Mesendoderm (in vitro differentiated cells): ENCODE measurements at regions not wholly inside any gene's neighbourhood (a gene's known extent, or its start where the extent isn't known, plus 50 kb on each side); places are given as distances from the start of the nearest gene placed in this dataset.

Experiments used
- DNase-seq: peaks from one replicate; pipeline ENCODE4 v3.0.0; 2013
- H2AK5ac ChIP-seq: 2 replicates; pipeline ENCODE4 v1.6.1; 2013; ENCODE audit warnings: low read length, inconsistent platforms
- H2BK120ac ChIP-seq: 2 replicates; pipeline ENCODE4 v1.6.1; 2013; ENCODE audit warnings: low read depth, mild to moderate bottlenecking, low read length, moderate library complexity, mixed read lengths
- H2BK15ac ChIP-seq: replicated peaks from 2 replicates; pipeline ENCODE4 v1.6.1; 2013; ENCODE audit warnings: low read depth, mild to moderate bottlenecking, moderate library complexity
- H2BK5ac ChIP-seq: 2 replicates; pipeline ENCODE4 v1.6.1; 2013; ENCODE audit warnings: low read length, inconsistent platforms
- H3K18ac ChIP-seq: 2 replicates; pipeline ENCODE4 v1.6.1; 2013; ENCODE audit warnings: mild to moderate bottlenecking, low read length, mixed read lengths
- H3K23ac ChIP-seq: one replicate; pipeline ENCODE4 v1.6.1; 2013; ENCODE audit warnings: low read length
- H3K27ac ChIP-seq: 2 replicates; pipeline ENCODE4 v1.5.1; 2013; ENCODE audit warnings: low read depth, mild to moderate bottlenecking, inconsistent platforms, low read length, moderate library complexity
- H3K27me3 ChIP-seq: 2 replicates; pipeline ENCODE4 v1.6.1; 2013; ENCODE audit warnings: low read length, control low read depth, mild to moderate bottlenecking, inconsistent platforms; ENCODE audit not compliant: insufficient read depth, poor library complexity
- H3K36me3 ChIP-seq: 2 replicates; pipeline ENCODE4 v1.6.1; 2013; ENCODE audit warnings: low read length, inconsistent platforms; ENCODE audit not compliant: control insufficient read depth, insufficient read depth
- H3K4ac ChIP-seq: one replicate; pipeline ENCODE4 v1.6.1; 2013; ENCODE audit warnings: low read depth, mild to moderate bottlenecking, low read length, moderate library complexity
- H3K4me1 ChIP-seq: 2 replicates; pipeline ENCODE4 v1.6.1; 2013; ENCODE audit warnings: low read depth, low read length, inconsistent platforms; ENCODE audit not compliant: control insufficient read depth
- H3K4me2 ChIP-seq: 2 replicates; pipeline ENCODE4 v1.6.1; 2013; ENCODE audit warnings: low read length
- H3K4me3 ChIP-seq: 2 replicates; pipeline ENCODE4 v1.5.1; 2013; ENCODE audit warnings: mild to moderate bottlenecking, low read length
- H3K56ac ChIP-seq: one replicate; pipeline ENCODE4 v1.6.1; 2013; ENCODE audit warnings: low read length
- H3K79me1 ChIP-seq: 2 replicates; pipeline ENCODE4 v1.6.1; 2013; ENCODE audit warnings: low read length, inconsistent platforms
- H3K79me2 ChIP-seq: 2 replicates; pipeline ENCODE4 v1.6.1; 2013; ENCODE audit warnings: mild to moderate bottlenecking, low read length; ENCODE audit not compliant: control insufficient read depth, insufficient read depth
- H3K9ac ChIP-seq: 2 replicates; pipeline ENCODE4 v1.6.1; 2013; ENCODE audit warnings: low read length, inconsistent platforms
- H4K5ac ChIP-seq: one replicate; pipeline ENCODE4 v1.6.1; 2013; ENCODE audit warnings: low read length
- H4K8ac ChIP-seq: one replicate; pipeline ENCODE4 v1.6.1; 2013; ENCODE audit warnings: low read depth, mild to moderate bottlenecking, control low read depth, low read length, moderate library complexity
- WGBS: extraction: QIAGEN DNeasy Blood & Tissue Kit; methylation state at CpG from one replicate; pipeline ENCODE4 v1.1.7; 2013; ENCODE audit warnings: low lambda C conversion rate, missing lambda C conversion rate; ENCODE audit not compliant: insufficient coverage; ENCODE audit errors: extremely low coverage; 5-methylcytosine and 5-hydroxymethylcytosine counted together

- Histone ChIP-seq H2BK120ac (no peak overlapping the region), H2BK5ac (no peak overlapping the region), H2AK5ac (no peak overlapping the region), H3K23ac (no peak overlapping the region), H4K5ac (no peak overlapping the region), H3K4ac (no peak overlapping the region), H3K79me2 (no peaks in the 10 kb centered on the region), H3K4me2 (no peak overlapping the region), H3K9ac (no peak overlapping the region), H3K27ac (no peak overlapping the region), H3K36me3 (no peaks in the 10 kb centered on the region), H3K4me1 (no peaks in the 10 kb centered on the region), H3K56ac (no peak overlapping the region), H4K8ac (no peak overlapping the region), H3K27me3 (no peaks in the 10 kb centered on the region), H3K79me1 (no peaks in the 10 kb centered on the region), H3K18ac (no peak overlapping the region), H3K4me3 (no peak overlapping the region), H2BK15ac (no peak overlapping the region)
- DNase-seq, result no peak
- WGBS, result no CpG with 5 or more reads among the region's 5 CpGs
Observed at GRCh38 chr17:33516645-33517044, 223.6 kb upstream of the ASIC2 start.

- H3K27ac ChIP-seq, result no peak overlapping the region
- H3K36me3 ChIP-seq, result no peaks in the 10 kb centered on the region
- no peak overlapping the region for H2BK5ac ChIP-seq
- no peak overlapping the region for H3K9ac ChIP-seq
- H3K18ac ChIP-seq, result no peak overlapping the region
- no peak overlapping the region for H3K4me2 ChIP-seq
- H4K5ac ChIP-seq, result no peak overlapping the region
- H3K79me1 ChIP-seq, result no peaks in the 10 kb centered on the region
- H3K4me3 ChIP-seq, result no peak overlapping the region
- H3K4me1 ChIP-seq, result no peaks in the 10 kb centered on the region
- no peak overlapping the region for H3K56ac ChIP-seq
- no peaks in the 10 kb centered on the region for H3K79me2 ChIP-seq
- no peak overlapping the region for H2BK120ac ChIP-seq
- DNase-seq, result no peak
- no CpG with 5 or more reads among the region's 5 CpGs for WGBS
- H3K23ac ChIP-seq, result no peak overlapping the region
- no peaks in the 10 kb centered on the region for H3K27me3 ChIP-seq
- no peak overlapping the region for H2BK15ac ChIP-seq
- H3K4ac ChIP-seq, result no peak overlapping the region
- no peak overlapping the region for H2AK5ac ChIP-seq
- no peak overlapping the region for H4K8ac ChIP-seq
Observed at GRCh38 chr17:33517746-33518145, 224.7 kb upstream of the ASIC2 start.

GRCh38 chr17:33519692-33520091, 226.6 kb upstream of the ASIC2 start:
- no peak for DNase-seq
- no CpG with 5 or more reads among the region's 4 CpGs for WGBS
- Histone ChIP-seq H2BK5ac (no peak overlapping the region), H3K4me2 (no peak overlapping the region), H3K4me1 (no peaks in the 10 kb centered on the region), H3K27ac (no peak overlapping the region), H3K4ac (no peak overlapping the region), H4K5ac (no peak overlapping the region), H4K8ac (no peak overlapping the region), H3K9ac (no peak overlapping the region), H2AK5ac (no peak overlapping the region), H3K36me3 (no peaks in the 10 kb centered on the region), H3K79me2 (no peaks in the 10 kb centered on the region), H2BK15ac (no peak overlapping the region), H3K79me1 (no peaks in the 10 kb centered on the region), H2BK120ac (no peak overlapping the region), H3K4me3 (no peak overlapping the region), H3K18ac (no peak overlapping the region), H3K27me3 (no peaks in the 10 kb centered on the region), H3K56ac (peak overlapping the region; percentile 7), H3K23ac (no peak overlapping the region)

GRCh38 chr17:33520426-33521330, 227.6 kb upstream of the ASIC2 start:
- DNase-seq, result peak; percentile 67
- Histone ChIP-seq H3K56ac (no peak overlapping the region), H3K79me1 (no peaks in the 10 kb centered on the region)

GRCh38 chr17:33521784-33522183, 228.7 kb upstream of the ASIC2 start:
- Histone ChIP-seq H3K4me1 (no peaks in the 10 kb centered on the region), H2BK120ac (no peak overlapping the region), H3K18ac (no peak overlapping the region), H3K36me3 (no peaks in the 10 kb centered on the region), H4K8ac (no peak overlapping the region), H3K27me3 (no peaks in the 10 kb centered on the region), H3K79me1 (no peaks in the 10 kb centered on the region), H3K9ac (no peak overlapping the region), H3K79me2 (no peaks in the 10 kb centered on the region), H4K5ac (no peak overlapping the region), H3K27ac (no peak overlapping the region), H3K4me3 (no peak overlapping the region), H2AK5ac (no peak overlapping the region), H3K4ac (no peak overlapping the region), H3K23ac (no peak overlapping the region), H3K56ac (no peak overlapping the region), H2BK15ac (no peak overlapping the region), H2BK5ac (no peak overlapping the region), H3K4me2 (no peak overlapping the region)
- DNase-seq, result peak; percentile 54
- no CpG with 5 or more reads among the region's 5 CpGs for WGBS

More at GRCh38 chr17:33520426-33521330, 227.6 kb upstream of the ASIC2 start:
- H3K4me1 ChIP-seq, result no peaks in the 10 kb centered on the region
- no peak overlapping the region for H2BK5ac ChIP-seq
- no peak overlapping the region for H3K4me3 ChIP-seq
- no CpG with 5 or more reads among the region's 13 CpGs for WGBS
- no peak overlapping the region for H3K27ac ChIP-seq
- no peak overlapping the region for H3K9ac ChIP-seq
- no peaks in the 10 kb centered on the region for H3K79me2 ChIP-seq
- H2BK120ac ChIP-seq, result no peak overlapping the region
- no peak overlapping the region for H3K4me2 ChIP-seq
- no peak overlapping the region for H3K18ac ChIP-seq
- no peak overlapping the region for H3K23ac ChIP-seq
- H4K5ac ChIP-seq, result no peak overlapping the region
- no peak overlapping the region for H2BK15ac ChIP-seq
- H2AK5ac ChIP-seq, result no peak overlapping the region
- no peaks in the 10 kb centered on the region for H3K27me3 ChIP-seq
- no peak overlapping the region for H4K8ac ChIP-seq
- no peaks in the 10 kb centered on the region for H3K36me3 ChIP-seq
- H3K4ac ChIP-seq, result peak overlapping the region; percentile 36
